Loucy (cell line): ENCODE measurements at regions not wholly inside any gene's neighbourhood (a gene's known extent, or its start where the extent isn't known, plus 50 kb on each side); places are given as distances from the start of the nearest gene placed in this dataset.

ENCODE experiments used
- CTCF ChIP-seq: fragments of 200-600 bp; sonication (generic); conservative IDR thresholded peaks from 2 replicates; pipeline ENCODE4 v1.5.1; 2014; ENCODE audit warnings: mild to moderate bottlenecking, antibody characterized with exemption, low read length
- EZH2phosphoT487 ChIP-seq: fragments of 200-600 bp; IDR thresholded peaks from 2 replicates; pipeline ENCODE4 v1.6.1; 2018; ENCODE audit warnings: antibody characterized with exemption, mild to moderate bottlenecking, moderate library complexity, borderline replicate concordance

GRCh38 chr14:97390096-97390724 is 593.0 kb downstream of the VRK1 start:
- TF ChIP-seq CTCF, result no peak
- no peak for TF ChIP-seq EZH2phosphoT487
